Inflammatory macrophage treated with lipopolysaccharide for 4 hours (primary cell): ENCODE measurements at regions not wholly inside any gene's neighbourhood (a gene's known extent, or its start where the extent isn't known, plus 50 kb on each side); places are given as distances from the start of the nearest gene placed in this dataset.

Source experiments
- DNase-seq: peaks from one replicate; pipeline ENCODE4 v3.0.0-alpha.2; 2020

DNA sequence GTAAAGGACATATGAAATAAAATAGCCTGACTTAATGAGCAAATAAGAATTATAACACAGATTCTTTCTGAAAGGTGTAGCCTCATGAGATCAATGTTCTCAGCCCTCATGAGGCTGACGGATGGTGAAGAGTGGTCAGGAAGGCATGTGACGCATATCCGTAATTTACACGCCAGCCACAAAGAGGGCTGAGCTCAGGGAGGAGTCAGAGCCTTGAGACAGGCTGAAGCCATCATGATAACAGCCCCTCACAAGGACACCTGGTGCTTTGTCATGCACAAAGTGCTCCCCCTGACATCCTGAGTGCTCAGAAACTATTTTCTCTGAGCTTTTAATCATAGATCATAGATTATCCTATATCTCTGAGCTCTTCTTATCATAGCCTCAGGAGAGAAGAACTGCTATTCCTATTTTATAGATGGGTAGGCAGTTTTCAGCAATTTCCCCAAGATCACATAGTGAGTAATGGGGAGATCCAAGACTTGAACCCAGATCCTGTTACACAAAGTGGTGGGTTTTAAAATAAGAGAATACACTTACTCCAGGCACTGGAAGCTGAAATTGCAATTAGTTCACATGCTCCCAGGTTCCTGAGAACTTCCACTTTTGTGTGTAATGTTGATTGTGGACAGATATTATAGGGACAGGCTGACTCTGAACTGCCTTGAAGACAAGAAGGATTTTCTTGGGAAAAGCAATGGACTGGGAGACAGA lies 267.1 kb downstream of the RPLP1 start:
- DNase-seq, result peak; percentile 89

- DNase-seq, result no peak
These were observed 267.9 kb downstream of the RPLP1 start for GRCh38 chr15:69720536-69720935.

DNA sequence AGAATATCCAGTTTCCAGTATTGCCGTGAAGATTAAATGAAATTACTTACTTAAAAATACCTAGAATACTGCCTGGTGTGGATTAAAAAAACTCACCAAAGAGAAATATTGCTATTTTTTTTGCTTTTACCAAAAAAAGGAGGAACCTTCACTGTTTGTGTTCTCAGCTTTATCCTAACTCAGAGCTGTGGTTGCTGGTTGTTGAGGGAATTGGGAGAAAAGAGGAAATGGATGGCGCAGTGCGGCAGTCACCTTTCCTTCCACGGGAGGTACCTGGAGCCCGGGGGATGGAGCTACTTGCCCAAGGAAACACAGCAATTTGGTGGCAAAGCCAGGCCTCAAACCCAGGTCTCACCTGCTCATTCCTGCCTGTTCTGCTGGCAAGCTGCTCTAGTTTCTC lies 270.3 kb downstream of the RPLP1 start:
- no peak for DNase-seq

DNA sequence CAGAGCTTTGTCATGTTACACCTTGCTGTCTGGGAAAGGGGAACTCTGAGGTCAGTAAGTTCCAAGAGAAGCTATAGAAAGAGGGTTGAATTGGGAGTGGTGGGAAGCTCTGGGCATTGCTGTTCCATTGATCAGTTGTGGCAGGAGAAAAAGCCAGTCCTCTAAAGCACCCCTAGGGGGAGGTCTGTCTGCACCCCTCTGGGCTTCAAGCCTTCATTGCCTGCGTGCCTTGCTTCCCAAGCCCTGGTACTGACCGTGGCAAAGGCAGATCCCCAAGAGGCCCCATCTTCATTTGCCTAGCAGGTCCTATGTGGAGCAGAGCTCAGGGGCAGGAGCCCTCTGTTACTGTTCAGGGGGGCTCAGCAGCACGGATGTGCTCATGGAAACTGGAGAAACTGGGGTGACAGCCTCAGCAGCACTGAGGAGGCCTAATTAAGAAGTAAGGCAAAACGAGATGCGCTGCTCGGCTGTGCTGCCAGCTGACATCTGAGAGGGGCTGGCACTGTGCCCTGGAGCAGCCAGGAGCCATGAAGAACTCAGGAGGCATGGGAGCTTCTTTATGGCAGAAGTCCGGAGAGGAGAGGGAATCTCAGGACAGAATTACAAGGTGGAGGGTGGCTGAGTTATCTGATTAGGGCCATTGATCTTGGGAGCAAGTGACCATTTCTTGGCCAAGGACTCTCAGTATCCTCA lies 270.9 kb downstream of the RPLP1 start:
- no peak for DNase-seq

GRCh38 chr15:69724333-69724732 lies 271.7 kb downstream of the RPLP1 start:
- DNase-seq, result no peak

- DNase-seq, result no peak
These were observed 272.7 kb downstream of the RPLP1 start for GRCh38 chr15:69725275-69725674.

- peak; percentile 95 for DNase-seq
These were observed 273.3 kb downstream of the RPLP1 start for GRCh38 chr15:69725957-69726356.

DNA sequence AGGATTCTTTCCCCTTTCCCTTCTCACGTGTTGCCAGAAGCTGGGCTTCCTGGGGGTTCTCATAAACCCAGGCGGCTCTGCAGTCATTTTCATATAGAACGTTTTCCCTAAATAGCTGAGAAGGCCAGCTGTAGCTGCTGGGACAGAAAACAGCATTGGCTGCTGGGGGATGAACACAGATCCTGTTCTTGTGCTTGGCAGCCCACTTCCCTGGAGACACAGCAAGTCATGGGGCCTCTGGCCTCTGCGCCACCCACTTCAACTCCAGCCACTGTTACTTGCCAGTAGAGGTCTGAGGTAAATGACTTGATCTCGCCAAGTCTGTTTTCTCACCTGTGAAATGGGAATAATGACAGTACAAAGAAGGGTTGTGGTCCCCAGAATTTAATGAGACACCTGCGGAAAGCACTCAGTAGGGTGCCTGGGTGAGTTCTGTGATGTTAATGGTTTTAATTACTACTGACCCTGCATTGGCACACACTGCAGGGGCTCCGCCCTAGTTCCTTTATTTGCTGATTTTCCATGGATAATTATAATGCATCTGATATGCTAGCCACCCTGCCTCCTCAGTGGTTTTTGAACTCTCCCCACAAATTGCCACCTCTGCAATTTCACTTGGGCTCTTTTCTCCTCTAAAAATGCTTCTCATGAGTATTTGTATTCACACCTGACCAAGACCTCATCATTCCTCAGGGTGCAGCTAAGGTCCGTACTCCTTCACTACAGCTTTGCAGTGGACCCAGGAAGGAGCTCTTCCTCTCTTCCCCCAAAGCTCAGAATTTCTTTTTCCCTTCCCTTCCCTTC lies 274.7 kb downstream of the RPLP1 start:
- peak; percentile 60 for DNase-seq

DNA sequence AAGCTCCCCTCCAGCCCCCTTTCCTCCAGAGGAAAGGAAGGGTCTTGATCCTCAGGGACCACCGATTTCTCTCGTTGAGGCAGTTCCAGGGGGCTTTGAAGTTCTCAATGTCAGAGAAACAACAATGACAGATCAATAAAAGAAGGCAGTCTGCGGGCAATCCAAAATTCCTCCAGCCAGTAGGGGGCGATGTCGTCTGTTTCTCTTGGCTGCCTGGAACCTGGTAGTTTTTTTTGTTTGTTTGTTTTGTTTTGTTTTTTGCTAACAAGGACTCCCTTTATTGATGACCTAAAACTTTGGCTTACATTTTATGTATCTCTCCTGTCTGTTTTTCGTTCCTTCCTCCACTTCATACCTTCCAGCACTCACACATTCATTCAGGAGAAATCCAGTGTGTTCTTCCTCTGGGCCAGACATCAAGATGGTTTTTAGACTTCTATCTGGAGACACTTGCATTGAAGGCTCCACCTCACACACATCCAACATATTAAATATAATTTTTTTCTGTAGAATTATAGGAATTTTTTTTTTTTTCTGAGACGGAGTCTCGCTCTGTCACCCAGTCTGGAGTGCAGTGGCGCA lies 276.6 kb downstream of the RPLP1 start:
- DNase-seq, result peak; percentile 45

- DNase-seq, result no peak
These were observed 277.9 kb downstream of the RPLP1 start for GRCh38 chr15:69730281-69731080.

DNA sequence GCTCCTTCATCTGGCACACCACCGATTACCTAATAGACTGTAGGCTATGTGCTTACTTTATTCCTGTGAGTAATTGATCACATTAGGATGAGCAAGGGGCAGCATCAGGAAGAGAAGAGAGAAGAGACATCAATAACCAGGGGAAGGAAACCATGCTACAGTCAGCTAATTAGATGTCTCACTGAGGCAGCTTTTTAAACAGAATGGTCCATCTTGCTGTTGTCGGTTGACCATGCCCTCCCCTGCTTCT lies 278.4 kb downstream of the RPLP1 start:
- peak; percentile 51 for DNase-seq

GRCh38 chr15:69731581-69731980 lies 279.0 kb downstream of the RPLP1 start:
- no peak for DNase-seq

DNA sequence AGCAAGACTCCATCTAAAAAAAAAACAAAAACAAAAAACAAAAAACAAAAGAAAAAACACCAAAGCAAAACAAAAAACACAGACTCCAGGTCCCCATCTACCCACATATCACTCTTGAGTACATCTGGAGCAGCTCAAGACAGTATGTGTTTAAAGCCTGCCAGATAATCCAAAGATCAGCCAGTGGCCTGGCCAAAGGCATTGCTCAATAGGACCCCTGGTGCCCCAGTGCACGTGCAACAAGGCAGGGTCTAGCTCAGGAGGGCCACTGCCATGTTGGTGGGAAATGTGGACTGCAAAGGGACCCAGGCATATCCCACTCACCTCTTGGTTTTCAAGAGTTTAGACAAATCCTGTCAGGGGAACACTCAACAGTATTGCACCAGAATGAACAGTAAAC lies 279.5 kb downstream of the RPLP1 start:
- no peak for DNase-seq

- no peak for DNase-seq
These were observed 282.1 kb downstream of the RPLP1 start for GRCh38 chr15:69734699-69735098.

GRCh38 chr15:69735121-69735520 lies 282.5 kb downstream of the RPLP1 start:
- no peak for DNase-seq

DNA sequence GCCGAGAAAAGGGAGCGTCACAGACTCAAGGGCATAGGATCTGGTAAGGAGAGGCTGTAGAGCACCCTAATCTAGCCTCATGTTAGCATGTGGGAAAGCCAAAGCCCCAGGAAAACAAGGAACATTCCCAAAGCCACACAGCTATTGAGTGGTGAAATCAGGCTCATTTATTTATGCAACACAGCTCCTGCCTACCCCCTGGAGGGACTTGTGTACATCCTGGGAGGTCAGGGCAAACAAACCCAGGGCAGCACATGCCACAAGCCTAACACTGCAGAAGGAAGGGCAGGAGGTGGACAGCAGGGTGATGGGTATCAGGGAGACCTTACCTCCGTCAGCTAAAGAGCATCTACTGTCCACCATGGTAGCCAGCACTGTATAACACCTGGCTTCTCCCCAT lies 283.5 kb downstream of the RPLP1 start:
- DNase-seq, result no peak

DNA sequence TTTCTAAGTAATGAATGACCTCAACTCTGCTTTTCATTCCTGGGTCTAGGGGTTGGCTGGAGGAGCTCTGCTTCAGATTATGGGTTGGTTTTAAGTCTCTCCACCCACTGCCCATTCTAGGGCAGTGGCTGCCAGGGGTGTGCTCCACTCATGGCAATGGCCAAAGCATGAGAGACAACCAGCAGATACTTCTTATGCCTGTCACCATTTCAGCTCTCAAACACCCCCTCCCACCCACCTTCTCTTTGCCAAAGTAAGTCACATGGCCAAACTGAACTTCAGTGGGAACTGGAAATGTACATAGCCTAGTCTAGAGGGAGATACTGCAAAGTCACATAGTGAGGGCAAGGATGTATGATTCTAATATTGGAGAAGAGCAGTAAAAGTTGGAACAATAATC lies 285.3 kb downstream of the RPLP1 start:
- DNase-seq, result no peak

DNA sequence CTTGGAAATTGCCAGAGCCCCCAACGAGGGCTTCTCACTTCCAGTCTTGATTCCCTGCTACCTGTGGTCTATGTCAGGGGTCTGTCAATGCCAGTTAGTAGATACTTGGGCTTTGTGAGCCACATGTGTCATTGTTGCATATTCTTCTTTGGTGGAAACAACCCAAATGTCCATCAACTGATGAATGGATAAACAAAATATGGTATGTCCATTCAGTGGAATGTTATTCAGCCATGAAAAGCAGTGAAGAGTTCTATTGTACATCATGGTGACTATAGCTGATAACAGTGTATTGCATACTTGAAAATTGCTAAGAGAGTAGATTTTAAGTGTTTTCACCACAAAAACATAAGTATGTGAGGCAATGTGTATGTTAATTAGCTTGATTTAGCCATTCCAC lies 288.1 kb downstream of the RPLP1 start:
- no peak for DNase-seq

DNA sequence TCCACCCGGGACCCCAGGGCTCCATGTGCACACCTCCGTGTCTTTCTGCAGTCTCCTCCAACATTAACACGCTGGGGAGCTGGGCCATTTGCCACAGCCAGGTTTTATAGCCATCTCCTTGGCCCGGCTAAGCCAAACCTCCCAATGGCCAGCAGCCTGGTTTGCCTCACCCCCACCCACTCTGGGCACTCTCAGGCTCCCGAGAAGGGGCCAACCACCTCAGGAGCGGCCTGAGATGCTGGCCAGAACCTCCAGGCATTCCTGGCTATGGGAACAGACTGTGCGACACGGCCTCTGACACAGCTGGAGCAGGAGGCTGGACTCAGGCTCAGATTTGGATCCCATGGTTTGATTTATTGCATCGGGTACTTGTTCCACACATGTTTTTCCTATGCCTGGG lies 289.7 kb downstream of the RPLP1 start:
- no peak for DNase-seq

DNA sequence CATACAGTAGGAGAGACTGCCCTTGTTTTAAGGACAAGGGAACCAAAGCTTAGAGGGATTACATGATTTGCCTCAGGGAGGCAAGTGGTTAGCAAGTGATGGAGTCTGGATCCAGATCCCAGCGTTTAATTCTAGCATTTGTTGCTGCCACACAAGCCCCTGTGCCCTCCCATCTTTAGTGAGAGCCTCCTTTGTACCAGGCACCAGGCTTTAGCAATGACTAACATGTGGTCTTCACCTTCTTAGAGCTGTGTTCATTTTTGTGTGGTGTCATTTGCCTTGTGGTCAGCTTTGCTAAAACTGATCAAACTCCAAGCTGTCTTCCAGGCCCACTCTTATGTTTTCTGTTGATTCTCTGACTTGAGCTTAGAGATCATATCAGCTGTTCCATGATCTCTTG lies 290.5 kb downstream of the RPLP1 start:
- no peak for DNase-seq

DNA sequence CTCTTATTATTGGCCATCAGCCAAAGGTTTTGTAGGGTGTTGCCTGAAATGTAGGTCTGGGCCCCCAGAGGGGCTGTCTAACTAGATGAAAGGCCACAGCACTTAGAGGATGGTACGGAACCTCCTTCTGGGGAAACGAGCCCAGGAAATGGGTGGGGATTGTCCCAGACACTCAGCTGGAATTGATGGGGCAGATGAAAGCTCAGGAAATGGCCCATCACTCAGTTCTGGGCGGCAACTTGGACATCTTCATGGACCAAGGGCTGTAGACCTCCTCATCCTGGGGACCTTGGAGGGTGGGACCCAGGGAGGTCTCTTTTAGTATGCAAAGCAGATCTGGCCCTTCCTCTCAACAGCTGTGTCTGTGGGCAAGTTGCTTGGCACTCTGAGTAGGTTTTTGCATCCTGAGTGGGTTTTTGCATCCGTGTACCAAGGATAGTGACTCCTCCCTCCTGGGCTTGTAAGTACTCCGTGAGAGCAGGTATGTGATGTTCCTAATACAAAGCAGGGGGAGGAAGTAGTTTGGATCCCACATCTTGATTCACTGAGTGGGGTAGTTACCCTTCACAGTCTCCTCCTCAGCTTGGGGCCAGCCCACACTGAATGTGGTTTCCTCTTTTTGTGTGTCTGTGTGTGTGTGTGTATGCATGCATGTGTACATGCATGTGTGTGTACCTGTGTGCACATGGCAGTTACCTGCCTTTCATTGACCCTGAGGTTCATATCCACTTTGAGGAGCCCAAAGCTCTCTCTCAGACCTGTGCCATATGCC lies 292.0 kb downstream of the RPLP1 start:
- no peak for DNase-seq

DNA sequence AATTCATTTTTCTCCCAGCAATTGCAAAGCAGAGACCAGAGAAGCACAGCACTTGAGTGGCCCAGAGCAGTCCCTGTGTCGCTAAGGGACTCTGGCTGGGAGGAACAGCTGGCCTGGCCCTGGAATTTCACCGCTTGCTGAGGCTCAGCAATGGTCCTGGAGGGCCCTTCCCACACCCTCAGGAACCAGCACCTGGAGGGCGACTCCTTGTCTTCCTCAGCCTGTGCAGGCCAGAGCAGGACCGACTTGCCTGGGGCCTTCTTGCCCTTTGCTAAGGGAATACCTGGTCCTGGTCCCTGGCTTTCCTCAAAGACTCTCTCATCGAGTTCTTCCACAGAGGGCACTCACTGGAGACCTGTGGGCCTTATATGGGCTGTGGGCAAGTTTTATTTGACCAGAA lies 294.6 kb downstream of the RPLP1 start:
- no peak for DNase-seq
